Liver (tissue), 8 donors: ENCODE measurements at regions not wholly inside any gene's neighbourhood (a gene's known extent, or its start where the extent isn't known, plus 50 kb on each side); places are given as distances from the start of the nearest gene placed in this dataset.

ENCODE experiments used
- DNase-seq: peaks from one replicate; pipeline ENCODE4 v3.0.0-alpha.2; 2017; ENCODE audit warnings: low spot score
- H3K27ac ChIP-seq, 2 donors: one replicate each; pipeline ENCODE4 v1.7.0; 2013; ENCODE audit warnings: inconsistent platforms in 2 of 2, low read length in 2 of 2, control low read depth in 1 of 2, low read depth in 1 of 2, mild to moderate bottlenecking in 1 of 2
- H3K27me3 ChIP-seq, 4 donors: one replicate each; pipeline versions ENCODE4 v1.6.1 to v1.7.0; 2013; ENCODE audit warnings: low read length in 3 of 4, inconsistent platforms in 1 of 4, mild to moderate bottlenecking in 1 of 4, moderate library complexity in 1 of 4; ENCODE audit not compliant: control insufficient read depth in 4 of 4, insufficient read depth in 4 of 4
- H3K36me3 ChIP-seq, 4 donors: one replicate each; pipeline versions ENCODE4 v1.6.1 to v1.7.0; 2013; ENCODE audit warnings: low read length in 3 of 4, mild to moderate bottlenecking in 3 of 4, low read depth in 1 of 4, moderate library complexity in 1 of 4; ENCODE audit not compliant: control insufficient read depth in 4 of 4, insufficient read depth in 3 of 4
- H3K4me1 ChIP-seq, 4 donors: one replicate each; pipeline versions ENCODE4 v1.6.1 to v1.7.0; 2013; ENCODE audit warnings: low read length in 3 of 4, mild to moderate bottlenecking in 3 of 4, moderate library complexity in 1 of 4; ENCODE audit not compliant: control insufficient read depth in 4 of 4, insufficient read depth in 4 of 4
- H3K4me3 ChIP-seq, 3 donors: one replicate each; pipeline versions ENCODE4 v1.6.1 to v1.7.0; 2013; ENCODE audit warnings: low read length in 3 of 3, control low read depth in 1 of 3, low read depth in 1 of 3, mild to moderate bottlenecking in 1 of 3
- H3K9ac ChIP-seq, 2 donors: one replicate each; pipeline ENCODE4 v1.7.0; 2013; ENCODE audit warnings: low read length in 2 of 2, mild to moderate bottlenecking in 2 of 2, moderate library complexity in 2 of 2, control low read depth in 1 of 2, low read depth in 1 of 2
- H3K9me3 ChIP-seq, 4 donors: one replicate each; pipeline versions ENCODE4 v1.6.1 to v1.7.0; 2013; ENCODE audit warnings: low read length in 3 of 4; ENCODE audit not compliant: control insufficient read depth in 4 of 4
- EGR1 ChIP-seq, 2 donors: IDR thresholded peaks; 2 replicates each; pipeline ENCODE4 v1.6.1; 2016 to 2018; ENCODE audit warnings: antibody characterized with exemption in 2 of 2, low read depth in 2 of 2
- FOXA1 ChIP-seq: IDR thresholded peaks from 2 replicates; pipeline ENCODE4 v1.6.1; 2016; ENCODE audit warnings: antibody characterized with exemption
- FOXA2 ChIP-seq: IDR thresholded peaks from 2 replicates; pipeline ENCODE4 v1.6.1; 2016; ENCODE audit warnings: antibody characterized with exemption
- GABPA ChIP-seq, 2 donors: IDR thresholded peaks in 1 of 2; conservative IDR thresholded peaks in 1 of 2; 2 replicates each; pipeline ENCODE4 v1.6.1; 2016; ENCODE audit warnings: antibody characterized with exemption in 2 of 2, mild to moderate bottlenecking in 1 of 2, moderate library complexity in 1 of 2
- HNF4G ChIP-seq: IDR thresholded peaks from 2 replicates; pipeline ENCODE4 v1.6.1; 2016; ENCODE audit warnings: antibody characterized with exemption
- NR2F2 ChIP-seq: IDR thresholded peaks from 2 replicates; pipeline ENCODE4 v1.6.1; 2016; ENCODE audit warnings: antibody characterized with exemption
- RAD21 ChIP-seq, 2 donors: IDR thresholded peaks; 2 replicates each; pipeline ENCODE4 v1.6.1; 2016; ENCODE audit warnings: antibody characterized with exemption in 2 of 2, mild to moderate bottlenecking in 2 of 2
- YY1 ChIP-seq: IDR thresholded peaks from 2 replicates; pipeline ENCODE4 v1.6.1; 2016; ENCODE audit warnings: antibody characterized with exemption, mild to moderate bottlenecking
- WGBS: extraction: QIAGEN DNeasy Blood & Tissue Kit; methylation state at CpG from one replicate; pipeline ENCODE4 v1.1.7; 2013; 5-methylcytosine and 5-hydroxymethylcytosine counted together
- TF ChIP-seq, protein P1 (sequence below): IDR thresholded peaks from 2 replicates; pipeline ENCODE4 v1.6.1; 2016; ENCODE audit warnings: antibody characterized with exemption, mild to moderate bottlenecking
- TF ChIP-seq, protein P2 (sequence below): IDR thresholded peaks from 2 replicates; pipeline ENCODE4 v1.6.1; 2016; ENCODE audit warnings: antibody characterized with exemption
- TF ChIP-seq, protein P3 (sequence below): fragments of 150-350 bp; IDR thresholded peaks from 2 replicates; pipeline ENCODE4 v1.5.1; 2017; ENCODE audit warnings: improper control_type of control experiment, low read depth, low read length; ENCODE audit not compliant: missing input control
- TF ChIP-seq, protein P4 (sequence below): IDR thresholded peaks from 2 replicates; pipeline ENCODE4 v1.6.1; 2016; ENCODE audit warnings: antibody characterized with exemption
- TF ChIP-seq, protein P5 (sequence below): IDR thresholded peaks from 2 replicates; pipeline ENCODE4 v1.6.1; 2016; ENCODE audit warnings: antibody characterized with exemption
- donor health status: healthy.
- donor health status: healthy.
- donor health status: healthy.
- donor health status: healthy.
- donor health status: healthy.

DNA sequence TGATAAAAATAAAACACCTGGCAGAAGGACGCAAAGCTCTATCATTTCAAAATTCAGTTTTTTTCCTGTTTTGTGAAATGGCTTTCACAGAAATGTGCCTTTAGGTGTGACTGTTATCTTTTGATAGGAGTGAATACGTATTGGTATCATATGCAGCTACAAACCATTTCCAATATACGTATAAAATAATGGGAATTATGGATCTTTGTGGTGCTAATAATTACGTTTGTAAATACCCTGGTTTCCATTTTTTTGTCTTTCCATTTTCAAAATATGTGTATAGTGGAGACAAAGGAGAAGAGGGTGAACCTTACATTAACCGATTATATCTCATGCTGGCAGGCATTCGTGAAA, 108.7 kb upstream of the GMDS start:
- no peak for DNase-seq
- Histone ChIP-seq H3K4me1 (peaks cover 0 to 4% (median 0%) of the 10 kb centered on the region in 4 donors), H3K27ac (no peak overlapping the region), H3K27me3 (no peaks in the 10 kb centered on the region), H3K36me3 (peaks cover 0 to 1% (median 0%) of the 10 kb centered on the region in 4 donors), H3K9ac (no peak overlapping the region), H3K4me3 (no peak overlapping the region), H3K9me3 (no peaks in the 10 kb centered on the region)
- TF ChIP-seq, protein P1, sequence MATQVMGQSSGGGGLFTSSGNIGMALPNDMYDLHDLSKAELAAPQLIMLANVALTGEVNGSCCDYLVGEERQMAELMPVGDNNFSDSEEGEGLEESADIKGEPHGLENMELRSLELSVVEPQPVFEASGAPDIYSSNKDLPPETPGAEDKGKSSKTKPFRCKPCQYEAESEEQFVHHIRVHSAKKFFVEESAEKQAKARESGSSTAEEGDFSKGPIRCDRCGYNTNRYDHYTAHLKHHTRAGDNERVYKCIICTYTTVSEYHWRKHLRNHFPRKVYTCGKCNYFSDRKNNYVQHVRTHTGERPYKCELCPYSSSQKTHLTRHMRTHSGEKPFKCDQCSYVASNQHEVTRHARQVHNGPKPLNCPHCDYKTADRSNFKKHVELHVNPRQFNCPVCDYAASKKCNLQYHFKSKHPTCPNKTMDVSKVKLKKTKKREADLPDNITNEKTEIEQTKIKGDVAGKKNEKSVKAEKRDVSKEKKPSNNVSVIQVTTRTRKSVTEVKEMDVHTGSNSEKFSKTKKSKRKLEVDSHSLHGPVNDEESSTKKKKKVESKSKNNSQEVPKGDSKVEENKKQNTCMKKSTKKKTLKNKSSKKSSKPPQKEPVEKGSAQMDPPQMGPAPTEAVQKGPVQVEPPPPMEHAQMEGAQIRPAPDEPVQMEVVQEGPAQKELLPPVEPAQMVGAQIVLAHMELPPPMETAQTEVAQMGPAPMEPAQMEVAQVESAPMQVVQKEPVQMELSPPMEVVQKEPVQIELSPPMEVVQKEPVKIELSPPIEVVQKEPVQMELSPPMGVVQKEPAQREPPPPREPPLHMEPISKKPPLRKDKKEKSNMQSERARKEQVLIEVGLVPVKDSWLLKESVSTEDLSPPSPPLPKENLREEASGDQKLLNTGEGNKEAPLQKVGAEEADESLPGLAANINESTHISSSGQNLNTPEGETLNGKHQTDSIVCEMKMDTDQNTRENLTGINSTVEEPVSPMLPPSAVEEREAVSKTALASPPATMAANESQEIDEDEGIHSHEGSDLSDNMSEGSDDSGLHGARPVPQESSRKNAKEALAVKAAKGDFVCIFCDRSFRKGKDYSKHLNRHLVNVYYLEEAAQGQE: no peak
- no peak for TF ChIP-seq FOXA1
- no peak for TF ChIP-seq NR2F2
- TF ChIP-seq, protein P2, sequence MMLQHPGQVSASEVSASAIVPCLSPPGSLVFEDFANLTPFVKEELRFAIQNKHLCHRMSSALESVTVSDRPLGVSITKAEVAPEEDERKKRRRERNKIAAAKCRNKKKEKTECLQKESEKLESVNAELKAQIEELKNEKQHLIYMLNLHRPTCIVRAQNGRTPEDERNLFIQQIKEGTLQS: no peak
- TF ChIP-seq RAD21 (IDR thresholded peaks at IDR 0.05): peak in 1 of 2 donors; percentile 7
- TF ChIP-seq YY1: no peak
- 68% methylated on average over 6 of the region's 6 CpGs for WGBS

DNA sequence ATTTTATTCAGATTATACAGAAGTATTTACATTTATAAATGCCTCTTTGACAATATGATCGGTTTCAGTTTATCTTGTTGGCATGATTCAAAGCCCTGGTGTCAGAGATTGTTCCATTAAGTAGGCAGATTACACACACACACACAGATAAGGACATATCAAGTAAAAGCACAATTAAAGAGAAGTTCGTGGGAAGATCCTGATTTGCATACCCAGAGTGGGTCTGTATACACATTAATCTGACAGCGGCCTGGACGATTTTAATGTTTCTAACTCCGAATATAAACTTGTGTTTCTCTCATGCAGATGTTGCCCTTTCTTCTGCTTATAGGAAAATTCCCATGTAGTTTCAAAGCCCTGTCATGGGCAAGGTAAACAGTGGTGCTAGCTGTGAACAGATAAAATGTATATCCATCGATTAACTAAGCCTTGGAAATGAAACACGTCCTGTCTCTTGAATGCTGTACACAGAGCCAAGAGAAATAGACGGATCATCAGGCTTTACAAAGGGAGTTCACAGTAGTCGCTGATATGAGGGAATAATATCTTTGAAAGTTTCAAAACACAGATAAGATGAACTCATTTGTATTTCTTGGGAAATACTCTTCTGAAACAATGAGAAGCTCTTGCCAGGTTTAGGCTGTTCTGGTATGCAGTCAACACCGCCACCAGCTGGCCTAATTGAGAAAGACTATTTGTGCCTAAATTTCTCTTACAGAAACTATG, 108.2 kb upstream of the GMDS start:
- Histone ChIP-seq H3K27ac (no peak overlapping the region), H3K9ac (no peak overlapping the region), H3K36me3 (peaks cover 0 to 1% (median 0%) of the 10 kb centered on the region in 4 donors), H3K27me3 (no peaks in the 10 kb centered on the region), H3K9me3 (no peaks in the 10 kb centered on the region), H3K4me1 (peaks cover 0 to 4% (median 0%) of the 10 kb centered on the region in 4 donors), H3K4me3 (no peak overlapping the region)
- WGBS: 58% methylated on average over 10 of the region's 10 CpGs
- peak; percentile 53 for DNase-seq
- no peak for TF ChIP-seq GABPA (IDR thresholded peaks at IDR 0.05 in 1 of 2, conservative IDR thresholded peaks at IDR 0.05 in 1 of 2)
- TF ChIP-seq, protein P3, sequence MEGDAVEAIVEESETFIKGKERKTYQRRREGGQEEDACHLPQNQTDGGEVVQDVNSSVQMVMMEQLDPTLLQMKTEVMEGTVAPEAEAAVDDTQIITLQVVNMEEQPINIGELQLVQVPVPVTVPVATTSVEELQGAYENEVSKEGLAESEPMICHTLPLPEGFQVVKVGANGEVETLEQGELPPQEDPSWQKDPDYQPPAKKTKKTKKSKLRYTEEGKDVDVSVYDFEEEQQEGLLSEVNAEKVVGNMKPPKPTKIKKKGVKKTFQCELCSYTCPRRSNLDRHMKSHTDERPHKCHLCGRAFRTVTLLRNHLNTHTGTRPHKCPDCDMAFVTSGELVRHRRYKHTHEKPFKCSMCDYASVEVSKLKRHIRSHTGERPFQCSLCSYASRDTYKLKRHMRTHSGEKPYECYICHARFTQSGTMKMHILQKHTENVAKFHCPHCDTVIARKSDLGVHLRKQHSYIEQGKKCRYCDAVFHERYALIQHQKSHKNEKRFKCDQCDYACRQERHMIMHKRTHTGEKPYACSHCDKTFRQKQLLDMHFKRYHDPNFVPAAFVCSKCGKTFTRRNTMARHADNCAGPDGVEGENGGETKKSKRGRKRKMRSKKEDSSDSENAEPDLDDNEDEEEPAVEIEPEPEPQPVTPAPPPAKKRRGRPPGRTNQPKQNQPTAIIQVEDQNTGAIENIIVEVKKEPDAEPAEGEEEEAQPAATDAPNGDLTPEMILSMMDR: peak; percentile 77
- TF ChIP-seq FOXA2: no peak
- TF ChIP-seq RAD21 (IDR thresholded peaks at IDR 0.05): peak; percentile 96 to 97
- no peak for TF ChIP-seq NR2F2

DNA sequence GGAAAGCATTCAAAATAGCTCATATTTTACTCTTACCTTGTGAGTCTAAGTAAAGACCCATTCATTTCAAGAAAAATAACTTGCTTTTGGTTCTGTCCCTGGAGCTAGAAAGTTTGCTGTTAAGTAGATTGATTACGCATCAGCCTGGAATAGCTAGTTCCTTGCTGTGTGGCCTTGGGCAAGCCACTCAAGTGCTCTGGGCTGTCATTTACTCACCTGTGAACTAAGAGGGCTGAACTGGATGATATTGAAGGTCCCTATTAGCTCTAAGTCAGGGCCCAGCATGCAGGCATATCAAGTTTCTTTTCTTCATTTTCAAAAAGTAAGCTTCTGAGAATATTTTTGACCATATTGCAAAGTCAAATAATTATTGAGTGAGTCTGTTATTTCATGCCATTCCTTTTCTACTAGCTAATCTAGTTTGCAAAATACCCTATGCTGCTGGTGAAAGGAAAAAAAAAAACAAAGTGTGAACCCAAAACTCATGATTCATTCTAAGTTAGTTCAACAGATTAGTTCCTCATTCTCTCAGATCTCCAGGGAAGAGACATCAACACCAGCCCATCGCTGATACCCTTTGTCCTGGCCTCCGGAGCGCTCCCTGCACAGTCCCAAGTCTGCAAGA, 106.5 kb upstream of the GMDS start:
- H3K27me3 ChIP-seq: no peaks in the 10 kb centered on the region
- no peaks in the 10 kb centered on the region for H3K9me3 ChIP-seq
- DNase-seq: no peak
- no peak overlapping the region for H3K4me3 ChIP-seq
- 88% methylated on average over 4 of the region's 4 CpGs for WGBS
- H3K4me1 ChIP-seq: peaks cover 0 to 4% (median 0%) of the 10 kb centered on the region in 4 donors
- H3K9ac ChIP-seq: no peak overlapping the region
- peaks cover 0 to 1% (median 0%) of the 10 kb centered on the region in 4 donors for H3K36me3 ChIP-seq
- H3K27ac ChIP-seq: no peak overlapping the region
- TF ChIP-seq, protein P3: no peak
- TF ChIP-seq, protein P4, sequence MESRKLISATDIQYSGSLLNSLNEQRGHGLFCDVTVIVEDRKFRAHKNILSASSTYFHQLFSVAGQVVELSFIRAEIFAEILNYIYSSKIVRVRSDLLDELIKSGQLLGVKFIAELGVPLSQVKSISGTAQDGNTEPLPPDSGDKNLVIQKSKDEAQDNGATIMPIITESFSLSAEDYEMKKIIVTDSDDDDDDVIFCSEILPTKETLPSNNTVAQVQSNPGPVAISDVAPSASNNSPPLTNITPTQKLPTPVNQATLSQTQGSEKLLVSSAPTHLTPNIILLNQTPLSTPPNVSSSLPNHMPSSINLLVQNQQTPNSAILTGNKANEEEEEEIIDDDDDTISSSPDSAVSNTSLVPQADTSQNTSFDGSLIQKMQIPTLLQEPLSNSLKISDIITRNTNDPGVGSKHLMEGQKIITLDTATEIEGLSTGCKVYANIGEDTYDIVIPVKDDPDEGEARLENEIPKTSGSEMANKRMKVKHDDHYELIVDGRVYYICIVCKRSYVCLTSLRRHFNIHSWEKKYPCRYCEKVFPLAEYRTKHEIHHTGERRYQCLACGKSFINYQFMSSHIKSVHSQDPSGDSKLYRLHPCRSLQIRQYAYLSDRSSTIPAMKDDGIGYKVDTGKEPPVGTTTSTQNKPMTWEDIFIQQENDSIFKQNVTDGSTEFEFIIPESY: no peak
- TF ChIP-seq, protein P5, sequence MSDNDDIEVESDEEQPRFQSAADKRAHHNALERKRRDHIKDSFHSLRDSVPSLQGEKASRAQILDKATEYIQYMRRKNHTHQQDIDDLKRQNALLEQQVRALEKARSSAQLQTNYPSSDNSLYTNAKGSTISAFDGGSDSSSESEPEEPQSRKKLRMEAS: no peak
- TF ChIP-seq EGR1 (IDR thresholded peaks at IDR 0.05; ENCODE audit: low read depth in 2 of 2) (no peak), HNF4G (no peak), FOXA2 (no peak)
